GM23338 (cell line): ENCODE measurements at regions not wholly inside any gene's neighbourhood (a gene's known extent, or its start where the extent isn't known, plus 50 kb on each side); places are given as distances from the start of the nearest gene placed in this dataset.

ENCODE experiments used
- ATAC-seq: fragments of 200-7000 bp; cut with Tn5 transposase; 3 replicates; pipeline ENCODE4 v1.9.1; 2020
- DNase-seq: peaks from one replicate; pipeline ENCODE4 v3.0.0-alpha.2; 2015; ENCODE audit warnings: low spot score
- H2AFZ ChIP-seq: fragments of 200-600 bp; sonication (generic); 2 replicates; pipeline ENCODE4 v1.8.0; 2016; ENCODE audit warnings: antibody characterized with exemption, mild to moderate bottlenecking, moderate library complexity
- H3F3A ChIP-seq: fragments of 200-600 bp; sonication (generic); replicated peaks from 2 replicates; pipeline ENCODE4 v1.8.0; 2017; ENCODE audit warnings: antibody characterized with exemption, mixed run types, low read depth
- H3K27ac ChIP-seq: fragments of 200-600 bp; sonication (generic); 2 replicates; pipeline ENCODE4 v1.6.1; 2016; ENCODE audit warnings: low read depth
- H3K27me3 ChIP-seq: fragments of 200-600 bp; sonication (generic); 2 replicates; pipeline ENCODE4 v1.8.0; 2016; ENCODE audit warnings: mild to moderate bottlenecking, mixed run types, moderate library complexity; ENCODE audit not compliant: insufficient read depth
- H3K36me3 ChIP-seq: fragments of 200-600 bp; sonication (generic); 2 replicates; pipeline ENCODE4 v1.8.0; 2016; ENCODE audit warnings: mild to moderate bottlenecking; ENCODE audit not compliant: insufficient read depth
- H3K4me1 ChIP-seq: fragments of 200-600 bp; sonication (generic); 2 replicates; pipeline ENCODE4 v1.8.0; 2016; ENCODE audit warnings: mild to moderate bottlenecking, moderate library complexity; ENCODE audit not compliant: insufficient read depth
- H3K4me2 ChIP-seq: fragments of 200-600 bp; sonication (generic); 2 replicates; pipeline ENCODE4 v1.7.1; 2017; ENCODE audit warnings: mixed run types
- H3K4me3 ChIP-seq: fragments of 200-600 bp; sonication (generic); 2 replicates; pipeline ENCODE4 v1.6.1; 2016; ENCODE audit warnings: mixed run types
- H3K79me2 ChIP-seq: fragments of 200-600 bp; sonication (generic); replicated peaks from 2 replicates; pipeline ENCODE4 v1.8.0; 2017; ENCODE audit warnings: mild to moderate bottlenecking; ENCODE audit not compliant: insufficient read depth
- H3K9me2 ChIP-seq: fragments of 200-600 bp; sonication (generic); 2 replicates; pipeline ENCODE4 v1.8.0; 2017; ENCODE audit not compliant: insufficient read depth
- H4K20me1 ChIP-seq: fragments of 200-600 bp; sonication (generic); replicated peaks from 2 replicates; pipeline ENCODE4 v1.8.0; 2017; ENCODE audit warnings: mild to moderate bottlenecking; ENCODE audit not compliant: insufficient read depth
- H3K27ac Mint-ChIP-seq: 2 replicates; pipeline ENCODE4 v1.8.0; 2020; ENCODE audit warnings: inconsistent platforms, mild to moderate bottlenecking, moderate library complexity, mixed read lengths
- H3K27me3 Mint-ChIP-seq: 3 replicates; pipeline ENCODE4 v1.8.0; 2022; ENCODE audit warnings: low read depth, mild to moderate bottlenecking, moderate library complexity, mixed read lengths, inconsistent platforms; ENCODE audit not compliant: insufficient read depth, poor library complexity
- H3K36me3 Mint-ChIP-seq: 3 replicates; pipeline ENCODE4 v1.8.0; 2021; ENCODE audit warnings: low read depth, mild to moderate bottlenecking, inconsistent platforms, moderate library complexity, mixed read lengths
- H3K4me1 Mint-ChIP-seq: 3 replicates; pipeline ENCODE4 v1.8.0; 2020; ENCODE audit warnings: mild to moderate bottlenecking, inconsistent platforms, mixed read lengths
- H3K4me3 Mint-ChIP-seq: 3 replicates; pipeline ENCODE4 v1.8.0; 2021; ENCODE audit warnings: moderate library complexity, mild to moderate bottlenecking, inconsistent platforms, mixed read lengths
- H3K9me3 Mint-ChIP-seq: 3 replicates; pipeline ENCODE4 v1.8.0; 2020; ENCODE audit warnings: moderate library complexity, mild to moderate bottlenecking, inconsistent platforms, mixed read lengths
- CREB1 ChIP-seq: fragments of 250-450 bp; sonication (Bioruptor Pico); IDR thresholded peaks from 2 replicates; pipeline ENCODE4 v1.5.0; 2020; ENCODE audit warnings: low read depth, mild to moderate bottlenecking, moderate library complexity
- EZH2 ChIP-seq: fragments of 200-600 bp; sonication (generic); IDR thresholded peaks from one replicate; pipeline ENCODE4 v1.8.0; 2017; ENCODE audit warnings: antibody characterized with exemption, mild to moderate bottlenecking, low read depth; ENCODE audit not compliant: unreplicated experiment
- EZH2phosphoT487 ChIP-seq: fragments of 200-600 bp; sonication (generic); IDR thresholded peaks from one replicate; pipeline ENCODE4 v1.8.1; 2018; ENCODE audit warnings: antibody characterized with exemption; ENCODE audit not compliant: unreplicated experiment
- POLR2AphosphoS5 ChIP-seq: IDR thresholded peaks from 2 replicates; pipeline ENCODE4 v1.6.1; 2016; ENCODE audit warnings: antibody characterized with exemption, low read depth
- ZNF114 ChIP-seq: fragments of 250-450 bp; sonication (Bioruptor Pico); IDR thresholded peaks from 2 replicates; pipeline ENCODE4 v1.5.0; 2020; ENCODE audit warnings: mild to moderate bottlenecking, moderate library complexity
- ZNF331 ChIP-seq: fragments of 250-450 bp; sonication (Bioruptor Pico); IDR thresholded peaks from 2 replicates; pipeline ENCODE4 v1.5.0; 2020; ENCODE audit warnings: low read depth, mild to moderate bottlenecking, moderate library complexity
- TF ChIP-seq, protein P1 (sequence below): fragments of 250-450 bp; sonication (Bioruptor Pico); IDR thresholded peaks from 2 replicates; pipeline ENCODE4 v1.5.0; 2020; ENCODE audit warnings: mild to moderate bottlenecking, moderate library complexity
- TF ChIP-seq, protein P2 (sequence below): IDR thresholded peaks from one replicate; pipeline ENCODE4 v1.6.1; 2018; ENCODE audit warnings: antibody characterized with exemption; ENCODE audit not compliant: unreplicated experiment
- TF ChIP-seq, protein P3 (sequence below), 2 experiments: fragments of 200-600 bp in 1 of 2; sonication (generic) in 1 of 2; conservative IDR thresholded peaks; 2 replicates each; pipeline versions ENCODE4 v1.5.1 to v1.6.1; 2016 to 2017; ENCODE audit warnings: antibody characterized with exemption in 2 of 2, low read depth in 2 of 2, mild to moderate bottlenecking in 2 of 2, moderate library complexity in 1 of 2

DNA sequence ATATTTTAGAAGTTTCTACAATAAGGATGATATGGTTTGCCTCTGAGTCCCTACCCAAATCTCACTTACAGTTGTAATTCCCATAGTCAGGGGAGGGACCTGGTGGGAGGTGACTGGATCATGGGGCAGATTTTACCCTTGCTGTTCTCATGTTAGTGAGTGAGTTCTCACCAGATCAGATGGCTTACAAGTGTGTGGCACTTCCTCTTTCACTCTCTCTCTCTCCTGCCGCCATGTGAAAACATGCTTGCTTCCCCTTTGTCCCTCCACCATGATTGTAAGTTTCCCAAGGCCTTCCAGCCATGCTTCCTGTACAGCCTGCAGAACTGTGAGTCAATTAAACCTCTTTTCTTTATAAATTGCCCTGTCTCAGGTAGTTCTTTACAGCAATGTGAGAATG is 527.5 kb upstream of the ID4 start:
- no peak for ATAC-seq
- H3K4me1 Mint-ChIP-seq = peaks cover 31% of the 10 kb centered on the region
- peaks cover 7% of the 10 kb centered on the region; the same call in 1 of the 2 replicates for H3K9me2 ChIP-seq
- no peaks in the 10 kb centered on the region for H3F3A ChIP-seq
- H2AFZ ChIP-seq = no peak overlapping the region
- H4K20me1 ChIP-seq = no peaks in the 10 kb centered on the region
- H3K4me3 Mint-ChIP-seq = no peak overlapping the region
- H3K27ac Mint-ChIP-seq = no peak overlapping the region
- H3K36me3 Mint-ChIP-seq = peaks cover 4% of the 10 kb centered on the region; the same call in 1 of the 3 replicates
- TF ChIP-seq, protein P1, sequence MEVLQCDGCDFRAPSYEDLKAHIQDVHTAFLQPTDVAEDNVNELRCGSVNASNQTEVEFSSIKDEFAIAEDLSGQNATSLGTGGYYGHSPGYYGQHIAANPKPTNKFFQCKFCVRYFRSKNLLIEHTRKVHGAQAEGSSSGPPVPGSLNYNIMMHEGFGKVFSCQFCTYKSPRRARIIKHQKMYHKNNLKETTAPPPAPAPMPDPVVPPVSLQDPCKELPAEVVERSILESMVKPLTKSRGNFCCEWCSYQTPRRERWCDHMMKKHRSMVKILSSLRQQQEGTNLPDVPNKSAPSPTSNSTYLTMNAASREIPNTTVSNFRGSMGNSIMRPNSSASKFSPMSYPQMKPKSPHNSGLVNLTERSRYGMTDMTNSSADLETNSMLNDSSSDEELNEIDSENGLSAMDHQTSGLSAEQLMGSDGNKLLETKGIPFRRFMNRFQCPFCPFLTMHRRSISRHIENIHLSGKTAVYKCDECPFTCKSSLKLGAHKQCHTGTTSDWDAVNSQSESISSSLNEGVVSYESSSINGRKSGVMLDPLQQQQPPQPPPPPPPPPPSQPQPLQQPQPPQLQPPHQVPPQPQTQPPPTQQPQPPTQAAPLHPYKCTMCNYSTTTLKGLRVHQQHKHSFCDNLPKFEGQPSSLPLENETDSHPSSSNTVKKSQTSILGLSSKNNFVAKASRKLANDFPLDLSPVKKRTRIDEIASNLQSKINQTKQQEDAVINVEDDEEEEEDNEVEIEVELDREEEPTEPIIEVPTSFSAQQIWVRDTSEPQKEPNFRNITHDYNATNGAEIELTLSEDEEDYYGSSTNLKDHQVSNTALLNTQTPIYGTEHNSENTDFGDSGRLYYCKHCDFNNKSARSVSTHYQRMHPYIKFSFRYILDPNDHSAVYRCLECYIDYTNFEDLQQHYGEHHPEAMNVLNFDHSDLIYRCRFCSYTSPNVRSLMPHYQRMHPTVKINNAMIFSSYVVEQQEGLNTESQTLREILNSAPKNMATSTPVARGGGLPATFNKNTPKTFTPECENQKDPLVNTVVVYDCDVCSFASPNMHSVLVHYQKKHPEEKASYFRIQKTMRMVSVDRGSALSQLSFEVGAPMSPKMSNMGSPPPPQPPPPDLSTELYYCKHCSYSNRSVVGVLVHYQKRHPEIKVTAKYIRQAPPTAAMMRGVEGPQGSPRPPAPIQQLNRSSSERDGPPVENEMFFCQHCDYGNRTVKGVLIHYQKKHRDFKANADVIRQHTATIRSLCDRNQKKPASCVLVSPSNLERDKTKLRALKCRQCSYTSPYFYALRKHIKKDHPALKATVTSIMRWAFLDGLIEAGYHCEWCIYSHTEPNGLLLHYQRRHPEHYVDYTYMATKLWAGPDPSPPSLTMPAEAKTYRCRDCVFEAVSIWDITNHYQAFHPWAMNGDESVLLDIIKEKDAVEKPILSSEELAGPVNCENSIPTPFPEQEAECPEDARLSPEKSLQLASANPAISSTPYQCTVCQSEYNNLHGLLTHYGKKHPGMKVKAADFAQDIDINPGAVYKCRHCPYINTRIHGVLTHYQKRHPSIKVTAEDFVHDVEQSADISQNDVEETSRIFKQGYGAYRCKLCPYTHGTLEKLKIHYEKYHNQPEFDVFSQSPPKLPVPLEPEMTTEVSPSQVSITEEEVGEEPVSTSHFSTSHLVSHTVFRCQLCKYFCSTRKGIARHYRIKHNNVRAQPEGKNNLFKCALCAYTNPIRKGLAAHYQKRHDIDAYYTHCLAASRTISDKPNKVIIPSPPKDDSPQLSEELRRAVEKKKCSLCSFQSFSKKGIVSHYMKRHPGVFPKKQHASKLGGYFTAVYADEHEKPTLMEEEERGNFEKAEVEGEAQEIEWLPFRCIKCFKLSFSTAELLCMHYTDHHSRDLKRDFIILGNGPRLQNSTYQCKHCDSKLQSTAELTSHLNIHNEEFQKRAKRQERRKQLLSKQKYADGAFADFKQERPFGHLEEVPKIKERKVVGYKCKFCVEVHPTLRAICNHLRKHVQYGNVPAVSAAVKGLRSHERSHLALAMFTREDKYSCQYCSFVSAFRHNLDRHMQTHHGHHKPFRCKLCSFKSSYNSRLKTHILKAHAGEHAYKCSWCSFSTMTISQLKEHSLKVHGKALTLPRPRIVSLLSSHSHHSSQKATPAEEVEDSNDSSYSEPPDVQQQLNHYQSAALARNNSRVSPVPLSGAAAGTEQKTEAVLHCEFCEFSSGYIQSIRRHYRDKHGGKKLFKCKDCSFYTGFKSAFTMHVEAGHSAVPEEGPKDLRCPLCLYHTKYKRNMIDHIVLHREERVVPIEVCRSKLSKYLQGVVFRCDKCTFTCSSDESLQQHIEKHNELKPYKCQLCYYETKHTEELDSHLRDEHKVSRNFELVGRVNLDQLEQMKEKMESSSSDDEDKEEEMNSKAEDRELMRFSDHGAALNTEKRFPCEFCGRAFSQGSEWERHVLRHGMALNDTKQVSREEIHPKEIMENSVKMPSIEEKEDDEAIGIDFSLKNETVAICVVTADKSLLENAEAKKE = no peak
- TF ChIP-seq ZNF331 (no peak), EZH2 (no peak), CREB1 (CRISPR knock-in tag) (no peak), POLR2AphosphoS5 (no peak), EZH2phosphoT487 (no peak), ZNF114 (CRISPR knock-in tag) (no peak)
- TF ChIP-seq, protein P2, sequence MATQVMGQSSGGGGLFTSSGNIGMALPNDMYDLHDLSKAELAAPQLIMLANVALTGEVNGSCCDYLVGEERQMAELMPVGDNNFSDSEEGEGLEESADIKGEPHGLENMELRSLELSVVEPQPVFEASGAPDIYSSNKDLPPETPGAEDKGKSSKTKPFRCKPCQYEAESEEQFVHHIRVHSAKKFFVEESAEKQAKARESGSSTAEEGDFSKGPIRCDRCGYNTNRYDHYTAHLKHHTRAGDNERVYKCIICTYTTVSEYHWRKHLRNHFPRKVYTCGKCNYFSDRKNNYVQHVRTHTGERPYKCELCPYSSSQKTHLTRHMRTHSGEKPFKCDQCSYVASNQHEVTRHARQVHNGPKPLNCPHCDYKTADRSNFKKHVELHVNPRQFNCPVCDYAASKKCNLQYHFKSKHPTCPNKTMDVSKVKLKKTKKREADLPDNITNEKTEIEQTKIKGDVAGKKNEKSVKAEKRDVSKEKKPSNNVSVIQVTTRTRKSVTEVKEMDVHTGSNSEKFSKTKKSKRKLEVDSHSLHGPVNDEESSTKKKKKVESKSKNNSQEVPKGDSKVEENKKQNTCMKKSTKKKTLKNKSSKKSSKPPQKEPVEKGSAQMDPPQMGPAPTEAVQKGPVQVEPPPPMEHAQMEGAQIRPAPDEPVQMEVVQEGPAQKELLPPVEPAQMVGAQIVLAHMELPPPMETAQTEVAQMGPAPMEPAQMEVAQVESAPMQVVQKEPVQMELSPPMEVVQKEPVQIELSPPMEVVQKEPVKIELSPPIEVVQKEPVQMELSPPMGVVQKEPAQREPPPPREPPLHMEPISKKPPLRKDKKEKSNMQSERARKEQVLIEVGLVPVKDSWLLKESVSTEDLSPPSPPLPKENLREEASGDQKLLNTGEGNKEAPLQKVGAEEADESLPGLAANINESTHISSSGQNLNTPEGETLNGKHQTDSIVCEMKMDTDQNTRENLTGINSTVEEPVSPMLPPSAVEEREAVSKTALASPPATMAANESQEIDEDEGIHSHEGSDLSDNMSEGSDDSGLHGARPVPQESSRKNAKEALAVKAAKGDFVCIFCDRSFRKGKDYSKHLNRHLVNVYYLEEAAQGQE = no peak
- TF ChIP-seq, protein P3, sequence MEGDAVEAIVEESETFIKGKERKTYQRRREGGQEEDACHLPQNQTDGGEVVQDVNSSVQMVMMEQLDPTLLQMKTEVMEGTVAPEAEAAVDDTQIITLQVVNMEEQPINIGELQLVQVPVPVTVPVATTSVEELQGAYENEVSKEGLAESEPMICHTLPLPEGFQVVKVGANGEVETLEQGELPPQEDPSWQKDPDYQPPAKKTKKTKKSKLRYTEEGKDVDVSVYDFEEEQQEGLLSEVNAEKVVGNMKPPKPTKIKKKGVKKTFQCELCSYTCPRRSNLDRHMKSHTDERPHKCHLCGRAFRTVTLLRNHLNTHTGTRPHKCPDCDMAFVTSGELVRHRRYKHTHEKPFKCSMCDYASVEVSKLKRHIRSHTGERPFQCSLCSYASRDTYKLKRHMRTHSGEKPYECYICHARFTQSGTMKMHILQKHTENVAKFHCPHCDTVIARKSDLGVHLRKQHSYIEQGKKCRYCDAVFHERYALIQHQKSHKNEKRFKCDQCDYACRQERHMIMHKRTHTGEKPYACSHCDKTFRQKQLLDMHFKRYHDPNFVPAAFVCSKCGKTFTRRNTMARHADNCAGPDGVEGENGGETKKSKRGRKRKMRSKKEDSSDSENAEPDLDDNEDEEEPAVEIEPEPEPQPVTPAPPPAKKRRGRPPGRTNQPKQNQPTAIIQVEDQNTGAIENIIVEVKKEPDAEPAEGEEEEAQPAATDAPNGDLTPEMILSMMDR (conservative IDR thresholded peaks at IDR 0.05; ENCODE audit: low read depth in 2 of 2) = no peak
- H3K4me1 ChIP-seq = peaks cover 16% of the 10 kb centered on the region
- no peaks in the 10 kb centered on the region for H3K36me3 ChIP-seq
- no peak overlapping the region for H3K4me2 ChIP-seq
- no peaks in the 10 kb centered on the region for H3K27me3 ChIP-seq
- no peak overlapping the region for H3K4me3 ChIP-seq
- DNase-seq = no peak
- no peaks in the 10 kb centered on the region for H3K79me2 ChIP-seq
- no peak overlapping the region for H3K27ac ChIP-seq
- H3K9me3 Mint-ChIP-seq = no peaks in the 10 kb centered on the region; the same call in 2 of the 3 replicates
- peaks cover 2% of the 10 kb centered on the region for H3K27me3 Mint-ChIP-seq
